ENCODE measurements at regions not wholly inside any gene's neighbourhood (a gene's known extent, or its start where the extent isn't known, plus 50 kb on each side); places are given as distances from the start of the nearest gene placed in this dataset.

DNA sequence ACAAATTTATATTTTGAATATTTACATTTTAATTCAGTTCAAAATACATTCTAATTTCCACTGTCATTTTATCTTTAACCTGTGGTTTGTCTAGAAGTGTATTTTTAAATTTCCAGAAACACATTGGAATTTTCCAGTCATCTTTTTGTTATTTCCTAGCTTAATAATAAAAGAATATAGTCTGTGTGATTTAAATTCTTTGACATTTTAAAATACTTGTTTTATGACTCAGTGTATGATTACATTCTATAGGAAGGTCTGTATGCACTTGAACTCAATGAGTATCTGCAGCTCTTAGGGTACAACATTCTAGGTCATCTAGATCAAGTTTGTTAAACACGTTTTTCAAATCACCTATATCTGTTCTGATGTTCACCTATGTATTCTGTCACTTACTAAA is 88.3 kb upstream of the MBOAT2 start:
- DNase-seq (ENCODE audit: low spot score): no peak
- ChIA-PET CTCF (no interaction called here), POLR2A (ENCODE audit: low non-redundant PET) (no interaction called here)
- H3K4me1 ChIP-seq (ENCODE audit: insufficient read depth, low read length, poor library complexity, severe bottlenecking): peaks cover 8% of the 10 kb centered on the region
- H3K36me3 ChIP-seq (ENCODE audit: insufficient read depth, low read length, poor library complexity, severe bottlenecking): no peaks in the 10 kb centered on the region
- H3K4me3 ChIP-seq (ENCODE audit: low read depth, low read length, poor library complexity, severe bottlenecking): no peak overlapping the region
- H3K27me3 ChIP-seq (replicated peaks; ENCODE audit: insufficient read depth, low read depth, low read length, poor library complexity): no peaks in the 10 kb centered on the region
- BruUV-seq (replicated peaks): no TSS peak
- no peak for TF ChIP-seq CTCF (conservative IDR thresholded peaks at IDR 0.05; ENCODE audit: low read depth, low read length)
- H3K27ac ChIP-seq (ENCODE audit: low read depth, low read length, poor library complexity, severe bottlenecking): no peak overlapping the region
- H3K9me3 ChIP-seq (ENCODE audit: low read depth, low read length, poor library complexity, severe bottlenecking): no peaks in the 10 kb centered on the region
- intact Hi-C loops (cut with micrococcal nuclease; ENCODE audit: unreplicated experiment): no loop called here

- H3K4me3 ChIP-seq (ENCODE audit: low read depth, low read length, poor library complexity, severe bottlenecking): no peak overlapping the region
- CTCF ChIA-PET: no interaction called here
- intact Hi-C loops (cut with micrococcal nuclease; ENCODE audit: unreplicated experiment): no loop called here
- DNase-seq (ENCODE audit: low spot score): no peak
- no peaks in the 10 kb centered on the region for H3K27me3 ChIP-seq (replicated peaks; ENCODE audit: insufficient read depth, low read depth, low read length, poor library complexity)
- peaks cover 17% of the 10 kb centered on the region for H3K4me1 ChIP-seq (ENCODE audit: insufficient read depth, low read length, poor library complexity, severe bottlenecking)
- no TSS peak for BruUV-seq (replicated peaks)
- H3K9me3 ChIP-seq (ENCODE audit: low read depth, low read length, poor library complexity, severe bottlenecking): no peaks in the 10 kb centered on the region
- no peaks in the 10 kb centered on the region for H3K36me3 ChIP-seq (ENCODE audit: insufficient read depth, low read length, poor library complexity, severe bottlenecking)
- no peak overlapping the region for H3K27ac ChIP-seq (ENCODE audit: low read depth, low read length, poor library complexity, severe bottlenecking)
- POLR2A ChIA-PET (ENCODE audit: low non-redundant PET): no interaction called here
- no peak for TF ChIP-seq CTCF (conservative IDR thresholded peaks at IDR 0.05; ENCODE audit: low read depth, low read length)
These were observed 86.3 kb upstream of the MBOAT2 start for GRCh38 chr2:9089831-9090230.

DNA sequence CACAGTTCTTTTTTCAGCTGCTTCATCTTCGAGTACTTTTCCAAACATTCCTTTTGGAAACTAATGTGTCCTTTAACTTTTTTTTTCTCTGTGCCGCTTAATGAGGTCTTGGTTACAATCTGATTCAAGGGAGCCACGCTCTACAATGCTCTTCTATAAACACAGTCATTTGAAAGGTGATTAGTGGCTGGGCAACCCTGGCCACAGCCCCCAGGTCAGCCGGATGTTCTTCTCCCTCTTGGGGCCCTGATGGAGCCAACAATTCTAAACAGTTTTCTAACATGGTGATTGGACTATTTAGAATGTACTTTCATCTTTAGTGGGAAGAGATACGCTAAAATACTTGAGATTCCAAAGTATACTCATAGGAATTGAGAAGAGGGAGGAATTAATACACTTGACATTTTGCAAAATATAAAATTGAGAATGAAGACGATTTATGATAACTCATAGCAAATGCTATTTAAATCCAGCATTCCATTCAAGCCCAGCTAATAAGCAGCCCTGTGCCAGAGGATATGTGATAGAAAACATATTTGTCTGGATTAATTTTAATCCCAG is 83.7 kb upstream of the MBOAT2 start:
- Histone ChIP-seq H3K27me3 (replicated peaks; ENCODE audit: insufficient read depth, low read depth, low read length, poor library complexity) (no peaks in the 10 kb centered on the region), H3K4me3 (ENCODE audit: low read depth, low read length, poor library complexity, severe bottlenecking) (peak overlapping the region; percentile 8), H3K9me3 (ENCODE audit: low read depth, low read length, poor library complexity, severe bottlenecking) (peaks cover under 1% of the 10 kb centered on the region), H3K27ac (ENCODE audit: low read depth, low read length, poor library complexity, severe bottlenecking) (peak overlapping the region; percentile 20), H3K36me3 (ENCODE audit: insufficient read depth, low read length, poor library complexity, severe bottlenecking) (no peaks in the 10 kb centered on the region), H3K4me1 (ENCODE audit: insufficient read depth, low read length, poor library complexity, severe bottlenecking) (peaks cover 17% of the 10 kb centered on the region)
- ChIA-PET CTCF (no interaction called here), POLR2A (ENCODE audit: low non-redundant PET) (no interaction called here)
- DNase-seq (ENCODE audit: low spot score): peak; percentile 43
- no peak for TF ChIP-seq EZH2 (IDR thresholded peaks at IDR 0.05; ENCODE audit: borderline replicate concordance, low read depth, low read length, poor library complexity, severe bottlenecking)
- intact Hi-C loops (cut with micrococcal nuclease; ENCODE audit: unreplicated experiment): no loop called here
- no TSS peak for BruUV-seq (replicated peaks)

DNA sequence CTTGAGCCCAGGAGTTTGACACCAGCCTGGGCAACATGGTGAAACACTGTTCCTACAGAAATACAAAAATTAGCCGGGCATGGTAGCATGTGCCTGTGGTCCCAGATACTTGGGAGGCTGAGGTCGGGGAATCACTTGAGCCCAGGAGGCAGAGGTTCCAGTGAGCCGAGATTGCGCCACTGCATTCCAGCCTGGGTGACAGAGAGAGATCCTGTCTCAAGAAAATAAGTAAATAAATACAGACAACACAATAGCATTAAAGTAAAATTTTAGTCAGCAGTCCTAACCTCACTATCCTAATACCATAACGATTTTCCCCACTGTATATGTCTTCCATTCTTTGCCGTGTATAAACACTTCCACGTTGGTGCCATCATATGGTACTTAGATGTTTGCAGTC is 83.0 kb upstream of the MBOAT2 start:
- Histone ChIP-seq H3K36me3 (ENCODE audit: insufficient read depth, low read length, poor library complexity, severe bottlenecking) (no peaks in the 10 kb centered on the region), H3K9me3 (ENCODE audit: low read depth, low read length, poor library complexity, severe bottlenecking) (peaks cover 4% of the 10 kb centered on the region), H3K4me1 (ENCODE audit: insufficient read depth, low read length, poor library complexity, severe bottlenecking) (peaks cover 17% of the 10 kb centered on the region), H3K4me3 (ENCODE audit: low read depth, low read length, poor library complexity, severe bottlenecking) (peak overlapping the region; percentile 8), H3K27ac (ENCODE audit: low read depth, low read length, poor library complexity, severe bottlenecking) (no peak overlapping the region), H3K27me3 (replicated peaks; ENCODE audit: insufficient read depth, low read depth, low read length, poor library complexity) (no peaks in the 10 kb centered on the region)
- no peak for TF ChIP-seq CTCF (conservative IDR thresholded peaks at IDR 0.05; ENCODE audit: low read depth, low read length)
- no peak for TF ChIP-seq EZH2 (IDR thresholded peaks at IDR 0.05; ENCODE audit: borderline replicate concordance, low read depth, low read length, poor library complexity, severe bottlenecking)
- intact Hi-C loops (cut with micrococcal nuclease; ENCODE audit: unreplicated experiment): no loop called here
- CTCF ChIA-PET: no interaction called here
- no peak for DNase-seq (ENCODE audit: low spot score)
- no TSS peak for BruUV-seq (replicated peaks)
- POLR2A ChIA-PET (ENCODE audit: low non-redundant PET): no interaction called here
